ENCODE measurements at regions not wholly inside any gene's neighbourhood (a gene's known extent, or its start where the extent isn't known, plus 50 kb on each side); places are given as distances from the start of the nearest gene placed in this dataset.

GRCh38 chr20:12955611-12956010 lies 53.2 kb upstream of the SPTLC3 start:
- DNase-seq (ENCODE audit: extremely low read depth, insufficient read length) = no peak
- H3K36me3 ChIP-seq (ENCODE audit: control insufficient read depth, insufficient read depth, low read length) = no peaks in the 10 kb centered on the region
- no peak for TF ChIP-seq CTCF (IDR thresholded peaks at IDR 0.05; ENCODE audit: insufficient read depth, low read length, poor library complexity, severe bottlenecking)

GRCh38 chr20:12956303-12956702 lies 52.5 kb upstream of the SPTLC3 start:
- no peak for DNase-seq (ENCODE audit: extremely low read depth, insufficient read length)
- Histone ChIP-seq H3K27me3 (replicated peaks; ENCODE audit: control insufficient read depth, insufficient read depth, low read length) (no peaks in the 10 kb centered on the region), H3K36me3 (ENCODE audit: control insufficient read depth, insufficient read depth, low read length) (no peaks in the 10 kb centered on the region), H3K4me3 (replicated peaks; ENCODE audit: low read depth, low read length) (no peak overlapping the region)
- no peak for TF ChIP-seq CTCF (IDR thresholded peaks at IDR 0.05; ENCODE audit: insufficient read depth, low read length, poor library complexity, severe bottlenecking)

More at GRCh38 chr20:12955611-12956010, 53.2 kb upstream of the SPTLC3 start:
- Histone ChIP-seq H3K27me3 (replicated peaks; ENCODE audit: control insufficient read depth, insufficient read depth, low read length) (no peaks in the 10 kb centered on the region), H3K4me3 (replicated peaks; ENCODE audit: low read depth, low read length) (no peak overlapping the region)

GRCh38 chr20:12957968-12958367 lies 50.8 kb upstream of the SPTLC3 start:
- Histone ChIP-seq H3K36me3 (ENCODE audit: control insufficient read depth, insufficient read depth, low read length) (no peaks in the 10 kb centered on the region), H3K27me3 (replicated peaks; ENCODE audit: control insufficient read depth, insufficient read depth, low read length) (no peaks in the 10 kb centered on the region), H3K4me3 (replicated peaks; ENCODE audit: low read depth, low read length) (no peak overlapping the region)
- TF ChIP-seq CTCF (IDR thresholded peaks at IDR 0.05; ENCODE audit: insufficient read depth, low read length, poor library complexity, severe bottlenecking) = no peak
- no peak for DNase-seq (ENCODE audit: extremely low read depth, insufficient read length)

All from GM06990 (cell line).